Right lobe of liver (tissue), 6 donors: ENCODE measurements at regions not wholly inside any gene's neighbourhood (a gene's known extent, or its start where the extent isn't known, plus 50 kb on each side); places are given as distances from the start of the nearest gene placed in this dataset.

ENCODE experiments used
- ATAC-seq, 4 donors: fragments of 200-7000 bp; cut with Tn5 transposase; one replicate each; pipeline ENCODE4 v1.9.1; 2020; ENCODE audit warnings: mild to moderate bottlenecking in 4 of 4, moderate library complexity in 4 of 4
- DNase-seq, 3 donors: peaks; one replicate each; pipeline ENCODE4 v3.0.0-alpha.2; 2020
- H3K27ac ChIP-seq, 3 donors: fragments of 200-600 bp; one replicate each; pipeline ENCODE4 v1.8.0; 2022
- H3K27me3 ChIP-seq, 2 donors: fragments of 200-600 bp; one replicate each; pipeline ENCODE4 v1.8.0; 2022
- H3K36me3 ChIP-seq, 4 donors: fragments of 200-600 bp; sonication (generic) in 1 of 4; one replicate each; pipeline versions ENCODE4 v1.5.1 to v1.8.0; 2017 to 2022; ENCODE audit warnings: control low read depth in 1 of 4
- H3K4me1 ChIP-seq, 4 donors: fragments of 200-600 bp; sonication (generic) in 1 of 4; one replicate each; pipeline versions ENCODE4 v1.5.1 to v1.8.0; 2017 to 2022; ENCODE audit warnings: control low read depth in 1 of 4
- H3K4me3 ChIP-seq, 3 donors: fragments of 200-600 bp; one replicate each; pipeline ENCODE4 v1.8.0; 2022
- H3K9me3 ChIP-seq, 4 donors: fragments of 200-600 bp; sonication (generic) in 1 of 4; one replicate each; pipeline versions ENCODE4 v1.5.1 to v1.8.0; 2017 to 2022; ENCODE audit warnings: control low read depth in 1 of 4
- CTCF ChIP-seq, 4 donors: fragments of 200-600 bp in 3 of 4; fragments of 450-650 bp in 1 of 4; IDR thresholded peaks; one replicate each; pipeline versions ENCODE4 v1.5.1 to v1.8.0; 2016 to 2022; ENCODE audit warnings: antibody characterized with exemption in 4 of 4, mild to moderate bottlenecking in 2 of 4
- POLR2A ChIP-seq: fragments of 450-650 bp; IDR thresholded peaks from one replicate; pipeline ENCODE4 v1.6.1; 2017; ENCODE audit warnings: antibody characterized with exemption, mild to moderate bottlenecking
- WGBS: methylation state at CpG from one replicate; pipeline ENCODE4 v1.1.6; 2018; ENCODE audit warnings: low coverage, low lambda C conversion rate; ENCODE audit not compliant: insufficient coverage; ENCODE audit errors: missing lambda C conversion rate; 5-methylcytosine and 5-hydroxymethylcytosine counted together
- intact Hi-C, 2 donors: fragments of 100-400 bp; cut with DNase I; formaldehyde crosslinking; loops; one replicate each; pipeline versions ENCODE4 v1.11.2 to v1.14.1; 2022
- donor health status: DM: no; HTN: yes; CAD: no.
- donor health status: DM: no; HTN: no; CAD: no.
- donor health status: DM: no; HTN: no; CAD: no.
- donor health status: DM: no; HTN: yes; CAD: no.
- donor health status: DM: no; HTN: yes; CAD: no.

GRCh38 chr10:104521901-104522694, 119.0 kb upstream of the SORCS3 start:
- no peaks in the 10 kb centered on the region for H3K4me1 ChIP-seq
- no peaks in the 10 kb centered on the region for H3K36me3 ChIP-seq
- ATAC-seq (no peak), DNase-seq (no peak)
- intact Hi-C loops: no loop called here
- no peak overlapping the region for H3K4me3 ChIP-seq
- H3K9me3 ChIP-seq: no peaks in the 10 kb centered on the region
- H3K27me3 ChIP-seq: no peaks in the 10 kb centered on the region
- TF ChIP-seq POLR2A: no peak
- TF ChIP-seq CTCF (IDR thresholded peaks at IDR 0.05): no peak
- WGBS: 25% methylated on average over 8 of the region's 9 CpGs
- H3K27ac ChIP-seq: no peak overlapping the region

- intact Hi-C loops: no loop called here
- 20% methylated on average over 1 of the region's 2 CpGs for WGBS
- Histone ChIP-seq H3K27ac (no peak overlapping the region), H3K27me3 (no peaks in the 10 kb centered on the region), H3K36me3 (no peaks in the 10 kb centered on the region), H3K9me3 (no peaks in the 10 kb centered on the region), H3K4me1 (no peaks in the 10 kb centered on the region), H3K4me3 (no peak overlapping the region)
- no peak for TF ChIP-seq POLR2A
- TF ChIP-seq CTCF (IDR thresholded peaks at IDR 0.05): no peak
- no peak for DNase-seq
- no peak for ATAC-seq
Observed at GRCh38 chr10:104526188-104526587, 114.9 kb upstream of the SORCS3 start.

- no peak overlapping the region for H3K27ac ChIP-seq
- no peaks in the 10 kb centered on the region for H3K36me3 ChIP-seq
- no peaks in the 10 kb centered on the region for H3K27me3 ChIP-seq
- ATAC-seq: no peak
- intact Hi-C loops: no loop called here
- no peak overlapping the region for H3K4me3 ChIP-seq
- no peak for TF ChIP-seq POLR2A
- TF ChIP-seq CTCF (IDR thresholded peaks at IDR 0.05): no peak
- WGBS: 37% methylated on average over 1 of the region's 1 CpG
- no peak for DNase-seq
- H3K9me3 ChIP-seq: no peaks in the 10 kb centered on the region
- H3K4me1 ChIP-seq: no peaks in the 10 kb centered on the region
Observed at GRCh38 chr10:104527013-104527412, 114.1 kb upstream of the SORCS3 start.

- ATAC-seq (no peak), DNase-seq (no peak)
- Histone ChIP-seq H3K4me3 (no peak overlapping the region), H3K4me1 (no peaks in the 10 kb centered on the region), H3K27me3 (no peaks in the 10 kb centered on the region), H3K36me3 (no peaks in the 10 kb centered on the region), H3K27ac (no peak overlapping the region), H3K9me3 (no peaks in the 10 kb centered on the region)
- WGBS: 51% methylated on average over 3 of the region's 3 CpGs
- TF ChIP-seq POLR2A (no peak), CTCF (IDR thresholded peaks at IDR 0.05) (no peak)
- intact Hi-C loops: no loop called here
Observed at GRCh38 chr10:104540181-104540580, 100.9 kb upstream of the SORCS3 start.
